HG03103 (cell line): ENCODE measurements at regions not wholly inside any gene's neighbourhood (a gene's known extent, or its start where the extent isn't known, plus 50 kb on each side); places are given as distances from the start of the nearest gene placed in this dataset.

Source experiments
- ATAC-seq: cut with Tn5 transposase; IDR thresholded peaks from one replicate; pipeline ENCODE4 v1.9.1; 2021; ENCODE audit warnings: low read depth; ENCODE audit not compliant: unreplicated experiment

- no peak for ATAC-seq
Measured at GRCh38 chr18:45168866-45169600, 446.2 kb upstream of the SLC14A2 start.

DNA sequence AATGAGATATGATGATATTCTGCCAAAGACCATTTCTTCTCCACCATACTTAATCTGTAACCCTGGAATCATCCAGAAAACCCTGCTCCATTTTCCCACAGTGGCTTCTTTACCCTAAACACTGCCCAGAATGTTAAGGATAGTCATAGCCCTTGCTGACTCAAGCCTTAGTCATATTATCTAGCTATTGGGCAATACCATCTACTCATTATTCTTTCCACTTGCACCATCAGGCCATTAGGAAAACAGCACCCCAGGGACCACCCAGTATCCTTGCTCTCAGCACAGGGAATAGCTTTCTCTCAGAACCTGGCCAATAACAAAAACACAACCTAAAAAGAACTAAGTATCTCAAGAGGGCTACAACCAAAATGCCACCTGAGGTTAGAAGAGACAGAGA, 445.7 kb upstream of the SLC14A2 start:
- no peak for ATAC-seq

- ATAC-seq = no peak
Measured at GRCh38 chr18:45171679-45172191, 443.5 kb upstream of the SLC14A2 start.

GRCh38 chr18:45173327-45173726, 441.9 kb upstream of the SLC14A2 start:
- no peak for ATAC-seq

DNA sequence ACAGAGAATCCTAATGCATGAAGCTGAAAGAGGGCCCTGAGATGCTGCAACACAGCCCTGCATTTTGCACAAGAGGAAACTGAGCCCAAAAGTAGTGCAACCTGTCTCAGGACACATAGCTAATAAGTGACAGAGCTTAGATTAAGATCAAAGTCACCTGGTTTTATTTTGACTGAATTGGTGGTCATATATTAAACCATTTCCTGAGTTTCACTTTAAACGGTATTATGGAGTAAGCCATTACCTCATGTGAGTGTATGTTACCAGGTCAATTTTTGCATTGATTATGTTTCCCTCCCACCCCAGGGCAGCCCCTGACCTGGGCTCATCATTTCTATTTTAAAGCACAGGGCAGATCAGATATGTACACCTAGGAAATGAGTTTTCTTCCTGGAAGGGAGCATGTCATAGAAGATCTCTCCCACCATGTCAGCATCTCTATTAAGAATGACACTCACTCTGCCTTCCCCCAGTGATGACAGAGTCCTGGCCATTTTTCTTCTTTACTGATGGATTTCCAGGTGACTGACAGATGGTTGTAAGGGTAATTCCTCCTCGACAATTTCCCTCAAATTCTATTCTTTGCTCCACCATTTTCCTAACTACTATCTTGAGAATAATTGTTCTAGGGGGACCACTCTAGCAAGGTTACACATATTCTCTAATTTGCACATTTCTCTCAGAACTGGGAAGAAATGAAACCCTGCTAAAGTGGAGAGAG, 441.3 kb upstream of the SLC14A2 start:
- no peak for ATAC-seq

DNA sequence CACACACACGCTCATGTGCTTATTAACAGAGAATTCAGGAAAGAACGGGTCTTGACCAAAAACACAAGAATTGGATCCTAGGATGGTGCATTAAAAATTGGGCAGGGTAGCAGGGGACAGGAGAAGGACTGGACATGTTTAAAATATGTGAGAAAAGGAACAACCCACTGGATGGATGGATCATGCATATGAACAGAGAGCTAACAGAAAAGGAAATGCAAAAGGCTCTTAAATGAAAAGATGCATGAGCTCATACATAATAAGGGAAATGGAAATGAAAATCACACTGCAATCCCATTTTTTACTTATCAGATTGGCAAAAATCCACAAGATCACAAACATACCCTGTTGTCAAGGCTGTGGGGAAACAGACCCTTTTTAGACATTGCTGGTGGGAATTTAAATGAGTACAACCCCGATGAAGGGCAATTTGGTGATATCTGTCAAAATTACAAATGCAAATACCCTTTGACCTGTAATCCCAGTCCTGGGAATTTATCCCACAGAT, 440.6 kb upstream of the SLC14A2 start:
- ATAC-seq = no peak

GRCh38 chr18:45175511-45175910, 439.8 kb upstream of the SLC14A2 start:
- no peak for ATAC-seq

- no peak for ATAC-seq
Measured at GRCh38 chr18:45186832-45187231, 428.4 kb upstream of the SLC14A2 start.

- no peak for ATAC-seq
Measured at GRCh38 chr18:45191795-45192194, 423.5 kb upstream of the SLC14A2 start.

GRCh38 chr18:45197526-45197970, 417.7 kb upstream of the SLC14A2 start:
- ATAC-seq = peak; percentile 97

DNA sequence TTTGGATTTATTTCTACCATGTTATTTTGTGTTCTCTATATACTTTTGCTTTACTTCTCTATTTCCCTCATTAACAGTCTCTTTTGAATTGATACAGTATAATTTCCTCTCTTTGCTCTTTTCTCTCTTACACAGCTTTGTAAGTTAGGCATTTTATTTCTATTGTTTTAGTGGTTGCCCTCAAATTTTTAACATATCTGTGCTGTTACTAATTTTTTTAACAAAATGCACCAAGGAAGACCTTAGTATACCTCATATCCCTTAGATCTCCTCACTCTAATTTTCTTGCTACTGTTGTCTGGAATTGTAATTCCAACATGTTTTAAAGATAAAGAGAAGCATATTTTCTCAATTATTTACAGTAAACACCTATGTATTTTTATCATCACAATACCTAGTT, 416.8 kb upstream of the SLC14A2 start:
- ATAC-seq = no peak

GRCh38 chr18:45201029-45201428, 414.2 kb upstream of the SLC14A2 start:
- ATAC-seq = no peak

DNA sequence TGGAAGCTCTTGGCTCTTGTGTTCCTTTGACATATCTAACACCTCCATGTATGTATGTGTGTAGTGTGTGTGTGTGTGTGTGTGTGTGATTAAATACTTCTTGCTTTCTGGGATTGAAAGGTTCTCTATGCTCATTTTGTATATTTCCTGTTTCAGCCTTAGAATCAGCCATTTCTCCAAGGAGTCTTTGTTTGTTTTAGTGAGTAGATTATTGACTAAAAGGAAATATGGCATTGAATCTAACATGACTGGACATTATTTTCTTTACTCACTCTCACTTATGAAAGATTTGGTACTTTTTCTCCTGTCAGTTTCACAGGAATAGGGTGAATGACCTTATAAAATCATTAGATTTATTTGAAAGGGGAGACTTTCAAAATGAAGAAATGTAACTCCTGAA, 413.8 kb upstream of the SLC14A2 start:
- ATAC-seq = no peak

DNA sequence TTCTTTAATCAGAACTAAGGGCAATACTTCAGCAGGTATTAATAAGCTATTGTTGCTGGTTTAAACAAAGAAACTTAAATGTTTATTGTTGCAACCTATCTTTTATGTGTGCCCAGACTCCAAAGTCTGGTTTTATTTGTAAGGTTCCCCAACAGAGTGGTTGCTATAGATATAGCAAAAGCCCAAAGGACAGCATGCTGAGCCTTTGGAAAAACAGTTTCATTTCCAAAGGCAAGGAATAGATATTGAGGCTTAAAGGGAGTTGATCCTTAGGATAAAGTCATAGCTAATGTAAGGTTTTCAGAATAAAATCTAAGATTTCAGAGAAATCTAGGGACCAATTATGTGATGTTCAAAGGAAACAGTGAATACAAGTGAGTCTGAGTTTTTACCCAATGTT, 413.2 kb upstream of the SLC14A2 start:
- ATAC-seq = no peak

DNA sequence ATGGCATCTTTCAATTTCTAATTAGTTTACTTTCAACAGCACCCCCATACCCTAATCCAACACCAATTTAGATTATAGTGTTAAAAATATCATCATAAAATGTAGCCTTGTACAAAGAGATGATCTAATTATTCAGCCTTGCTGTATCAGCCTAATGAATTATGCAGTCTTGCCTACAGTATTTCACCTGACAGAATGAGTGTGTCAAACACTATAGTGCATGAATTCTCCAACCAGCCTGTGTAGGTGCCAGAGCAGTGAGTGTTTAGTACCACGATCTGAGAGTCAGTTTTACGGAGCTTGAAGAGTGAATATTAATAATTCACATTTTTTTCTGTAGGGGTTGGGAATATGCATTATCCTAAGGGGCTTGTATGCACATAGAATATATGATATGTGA, 411.6 kb upstream of the SLC14A2 start:
- ATAC-seq = no peak

- ATAC-seq = no peak
Measured at GRCh38 chr18:45207328-45207727, 407.9 kb upstream of the SLC14A2 start.

DNA sequence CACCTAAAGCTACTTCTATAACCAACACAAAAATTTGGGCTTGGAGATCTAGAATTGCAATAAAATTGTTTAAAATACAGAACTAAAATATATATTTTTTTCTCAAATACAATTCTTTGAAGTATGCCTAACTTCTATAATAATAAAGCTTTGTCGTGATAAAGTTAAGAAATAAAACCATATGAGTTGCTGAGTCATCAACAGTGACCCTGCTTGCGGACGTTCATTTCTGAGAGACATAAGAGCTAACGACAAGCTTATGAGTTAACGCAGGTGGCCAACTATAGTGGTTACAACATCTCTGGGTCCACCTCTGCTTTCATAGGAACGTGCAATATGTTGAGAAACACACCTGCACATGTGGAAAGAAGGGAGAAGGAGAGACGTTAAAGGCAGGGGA, 407.1 kb upstream of the SLC14A2 start:
- no peak for ATAC-seq

- ATAC-seq = peak; percentile 97
Measured at GRCh38 chr18:45212181-45213039, 402.9 kb upstream of the SLC14A2 start.

DNA sequence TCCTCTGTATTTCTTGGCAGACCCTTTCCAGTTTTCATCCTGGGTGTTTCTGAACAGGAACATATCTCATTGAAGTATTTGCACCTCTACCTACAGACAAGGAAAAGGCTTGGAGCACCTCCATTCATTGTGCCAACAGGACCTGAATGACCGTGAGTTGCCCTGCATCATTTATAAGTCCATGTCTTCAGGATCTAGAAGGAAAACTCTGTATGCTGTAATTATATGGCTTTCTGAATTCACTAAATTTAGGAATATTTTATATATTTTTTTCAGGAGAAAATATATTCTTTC, 402.3 kb upstream of the SLC14A2 start:
- ATAC-seq = no peak

GRCh38 chr18:45218436-45218835, 396.8 kb upstream of the SLC14A2 start:
- ATAC-seq = no peak

- no peak for ATAC-seq
Measured at GRCh38 chr18:45221363-45221762, 393.9 kb upstream of the SLC14A2 start.
